H9 (cell line): ENCODE measurements at regions not wholly inside any gene's neighbourhood (a gene's known extent, or its start where the extent isn't known, plus 50 kb on each side); places are given as distances from the start of the nearest gene placed in this dataset.

ENCODE experiments used
- DNase-seq: peaks from one replicate; pipeline ENCODE4 v3.0.0-alpha.2; 2017
- H2AFZ ChIP-seq: one replicate; pipeline ENCODE4 v1.6.1; 2013; ENCODE audit warnings: mild to moderate bottlenecking, low read length, control low read depth, moderate library complexity
- H2AK5ac ChIP-seq: 2 replicates; pipeline ENCODE4 v1.6.1; 2013; ENCODE audit warnings: low read length, control low read depth, mixed read lengths; ENCODE audit not compliant: insufficient read length
- H2BK120ac ChIP-seq: one replicate; pipeline ENCODE4 v1.6.1; 2013; ENCODE audit warnings: low read depth, mild to moderate bottlenecking, low read length, control low read depth, inconsistent platforms; ENCODE audit not compliant: poor library complexity, severe bottlenecking
- H2BK12ac ChIP-seq: 2 replicates; pipeline ENCODE4 v1.6.1; 2013; ENCODE audit warnings: low read length, control low read depth, mixed read lengths, low read depth; ENCODE audit not compliant: insufficient read length
- H2BK15ac ChIP-seq: 2 replicates; pipeline ENCODE4 v1.6.1; 2013; ENCODE audit warnings: low read depth, low read length, control low read depth
- H2BK20ac ChIP-seq: one replicate; pipeline ENCODE4 v1.6.1; 2013; ENCODE audit warnings: low read depth, mild to moderate bottlenecking, low read length, control low read depth, inconsistent platforms; ENCODE audit not compliant: poor library complexity, severe bottlenecking
- H2BK5ac ChIP-seq: 2 replicates; pipeline ENCODE4 v1.6.1; 2013; ENCODE audit warnings: low read length, control low read depth, mixed read lengths; ENCODE audit not compliant: insufficient read length
- H3K14ac ChIP-seq: 2 replicates; pipeline ENCODE4 v1.6.1; 2013; ENCODE audit warnings: low read length, control low read depth; ENCODE audit not compliant: insufficient read depth
- H3K18ac ChIP-seq: 2 replicates; pipeline ENCODE4 v1.6.1; 2013; ENCODE audit warnings: low read depth, mild to moderate bottlenecking, mixed read lengths, low read length, control low read depth; ENCODE audit not compliant: insufficient read length
- H3K23ac ChIP-seq: 2 replicates; pipeline ENCODE4 v1.6.1; 2013; ENCODE audit warnings: low read length, control low read depth, mixed read lengths, low read depth; ENCODE audit not compliant: insufficient read length
- H3K23me2 ChIP-seq: 2 replicates; pipeline ENCODE4 v1.6.1; 2013; ENCODE audit warnings: low read depth, mild to moderate bottlenecking, mixed read lengths, low read length, control low read depth; ENCODE audit not compliant: insufficient read length, poor library complexity, severe bottlenecking
- H3K27ac ChIP-seq: 2 replicates; pipeline ENCODE4 v1.5.1; 2013; ENCODE audit warnings: low read length, control low read depth, mixed read lengths, low read depth; ENCODE audit not compliant: insufficient read length
- H3K27me3 ChIP-seq: 2 replicates; pipeline ENCODE4 v1.6.1; 2013; ENCODE audit warnings: low read length, control low read depth, inconsistent platforms; ENCODE audit not compliant: insufficient read depth
- H3K4ac ChIP-seq: 2 replicates; pipeline ENCODE4 v1.6.1; 2013; ENCODE audit warnings: low read depth, mild to moderate bottlenecking, control low read depth, inconsistent platforms, low read length, moderate library complexity
- H3K4me1 ChIP-seq: 2 replicates; pipeline ENCODE4 v1.6.1; 2013; ENCODE audit warnings: low read length, control low read depth, inconsistent platforms; ENCODE audit not compliant: insufficient read depth
- H3K4me2 ChIP-seq: 2 replicates; pipeline ENCODE4 v1.6.1; 2013; ENCODE audit warnings: low read length, control low read depth, mixed read lengths; ENCODE audit not compliant: insufficient read length, insufficient read depth
- H3K56ac ChIP-seq: 2 replicates; pipeline ENCODE4 v1.6.1; 2013; ENCODE audit warnings: low read depth, mild to moderate bottlenecking, mixed read lengths, low read length, control low read depth; ENCODE audit not compliant: insufficient read length
- H3K79me1 ChIP-seq: 2 replicates; pipeline ENCODE4 v1.6.1; 2013; ENCODE audit warnings: low read depth, mild to moderate bottlenecking, moderate library complexity, low read length, control low read depth, inconsistent platforms; ENCODE audit not compliant: insufficient read depth, poor library complexity, severe bottlenecking
- H3K79me2 ChIP-seq: 2 replicates; pipeline ENCODE4 v1.6.1; 2013; ENCODE audit warnings: low read length, control low read depth, inconsistent platforms; ENCODE audit not compliant: insufficient read depth
- H3K9ac ChIP-seq: 2 replicates; pipeline ENCODE4 v1.6.1; 2013; ENCODE audit warnings: low read length, control low read depth, mixed read lengths; ENCODE audit not compliant: insufficient read length; ENCODE audit errors: extremely low read depth
- H3K9me3 ChIP-seq: one replicate; pipeline ENCODE4 v1.6.1; 2013; ENCODE audit warnings: low read depth, low read length, inconsistent platforms; ENCODE audit not compliant: control insufficient read depth
- H3T11ph ChIP-seq: one replicate; pipeline ENCODE4 v1.6.1; 2013; ENCODE audit warnings: mild to moderate bottlenecking, low read length, control low read depth, inconsistent platforms
- H4K20me1 ChIP-seq: one replicate; pipeline ENCODE4 v1.6.1; 2013; ENCODE audit not compliant: control insufficient read depth, insufficient read length, insufficient read depth
- H4K5ac ChIP-seq: 2 replicates; pipeline ENCODE4 v1.6.1; 2013; ENCODE audit warnings: low read depth, mild to moderate bottlenecking, mixed read lengths, low read length, control low read depth; ENCODE audit not compliant: insufficient read length
- H4K8ac ChIP-seq: replicated peaks from 2 replicates; pipeline ENCODE4 v1.6.1; 2013; ENCODE audit warnings: low read length, control low read depth, mixed read lengths, low read depth; ENCODE audit not compliant: insufficient read length
- H4K91ac ChIP-seq: 2 replicates; pipeline ENCODE4 v1.6.1; 2013; ENCODE audit warnings: low read depth, mild to moderate bottlenecking, moderate library complexity, mixed read lengths, low read length, control low read depth; ENCODE audit not compliant: insufficient read length
- H3K27ac Mint-ChIP-seq, 3 experiments: 2 replicates in 2 of 3; 3 replicates in 1 of 3; pipeline ENCODE4 v1.8.0; 2020 to 2021; ENCODE audit warnings: mixed read lengths in 3 of 3, mild to moderate bottlenecking in 1 of 3, moderate library complexity in 1 of 3
- H3K27me3 Mint-ChIP-seq: 2 replicates; pipeline ENCODE4 v1.8.0; 2021; ENCODE audit warnings: low read depth, mild to moderate bottlenecking, moderate library complexity, mixed read lengths
- H3K36me3 Mint-ChIP-seq, 3 experiments: 2 replicates in 2 of 3; 3 replicates in 1 of 3; pipeline ENCODE4 v1.8.0; 2020 to 2021; ENCODE audit warnings: low read depth in 3 of 3, mixed read lengths in 3 of 3; ENCODE audit not compliant: insufficient read depth in 1 of 3
- H3K4me1 Mint-ChIP-seq, 2 experiments: 2 replicates each; pipeline ENCODE4 v1.8.0; 2020; ENCODE audit warnings: mixed read lengths in 2 of 2
- H3K4me3 Mint-ChIP-seq, 2 experiments: 2 replicates in 1 of 2; 3 replicates in 1 of 2; pipeline ENCODE4 v1.8.0; 2020 to 2021; ENCODE audit warnings: mild to moderate bottlenecking in 2 of 2, mixed read lengths in 2 of 2, moderate library complexity in 1 of 2
- H3K9me3 Mint-ChIP-seq, 2 experiments: 2 replicates in 1 of 2; 3 replicates in 1 of 2; pipeline ENCODE4 v1.8.0; 2020; ENCODE audit warnings: mild to moderate bottlenecking in 2 of 2, mixed read lengths in 2 of 2, moderate library complexity in 1 of 2
- CTCF ChIP-seq: fragments of 200-600 bp; sonication (generic); conservative IDR thresholded peaks from 3 replicates; pipeline ENCODE4 v1.8.0; 2021; ENCODE audit warnings: antibody characterized with exemption, mild to moderate bottlenecking
- WGBS: extraction: QIAGEN DNeasy Blood & Tissue Kit; methylation state at CpG from one replicate; pipeline ENCODE4 v1.1.7; 2013; ENCODE audit warnings: missing lambda C conversion rate, low lambda C conversion rate, mixed read lengths; ENCODE audit not compliant: insufficient read length; ENCODE audit errors: extremely low coverage; 5-methylcytosine and 5-hydroxymethylcytosine counted together

GRCh38 chr12:74897425-74898211 lies 312.0 kb downstream of the KCNC2 start:
- Histone ChIP-seq H2BK12ac (no peak overlapping the region), H3K27ac (no peak overlapping the region), H3K23me2 (no peaks in the 10 kb centered on the region), H3K56ac (no peak overlapping the region), H3T11ph (no peak overlapping the region), H3K4me2 (no peak overlapping the region), H4K5ac (no peak overlapping the region), H3K27me3 (no peaks in the 10 kb centered on the region), H2AFZ (no peak overlapping the region), H3K14ac (no peak overlapping the region), H3K18ac (no peak overlapping the region), H3K79me2 (no peaks in the 10 kb centered on the region), H2BK20ac (no peak overlapping the region), H4K91ac (no peak overlapping the region), H3K79me1 (no peaks in the 10 kb centered on the region), H2BK15ac (no peak overlapping the region), H4K8ac (no peak overlapping the region), H4K20me1 (no peaks in the 10 kb centered on the region), H3K9ac (no peak overlapping the region), H3K23ac (no peak overlapping the region), H3K4me1 (no peaks in the 10 kb centered on the region), H2AK5ac (no peak overlapping the region), H3K9me3 (no peaks in the 10 kb centered on the region), H2BK5ac (no peak overlapping the region), H3K4ac (no peak overlapping the region), H2BK120ac (no peak overlapping the region)
- no peaks in the 10 kb centered on the region for H3K9me3 Mint-ChIP-seq
- no peaks in the 10 kb centered on the region for H3K27me3 Mint-ChIP-seq
- peaks cover 1% of the 10 kb centered on the region in 2 experiments; a peak in 1 of 4 replicates for H3K4me1 Mint-ChIP-seq
- H3K4me3 Mint-ChIP-seq, result no peak overlapping the region
- no peak for TF ChIP-seq CTCF
- H3K27ac Mint-ChIP-seq, result no peak overlapping the region
- DNase-seq, result no peak
- no peaks in the 10 kb centered on the region for H3K36me3 Mint-ChIP-seq
- WGBS, result no CpG with 5 or more reads among the region's 5 CpGs
